Immature natural killer cell (primary cell): ENCODE measurements at regions not wholly inside any gene's neighbourhood (a gene's known extent, or its start where the extent isn't known, plus 50 kb on each side); places are given as distances from the start of the nearest gene placed in this dataset.
"Not testable (repeated sequence)": the region's sequence is repeated elsewhere in the genome, so short reads cannot be mapped to it uniquely, and the experiment has no call there.

Source experiments
- DNase-seq, 3 donors: peaks; one replicate each; pipeline ENCODE4 v3.0.0; 2022; ENCODE audit warnings: mixed read lengths in 1 of 3
- H3K27ac Mint-ChIP-seq, 6 donors: one replicate each; pipeline ENCODE4 v1.8.0; 2020; ENCODE audit warnings: mixed read lengths in 6 of 6, mild to moderate bottlenecking in 5 of 6, inconsistent platforms in 4 of 6, moderate library complexity in 3 of 6
- H3K27me3 Mint-ChIP-seq, 3 donors: one replicate each; pipeline ENCODE4 v1.8.0; 2020 to 2021; ENCODE audit warnings: low read depth in 3 of 3, mild to moderate bottlenecking in 3 of 3, mixed read lengths in 3 of 3, moderate library complexity in 3 of 3, inconsistent platforms in 1 of 3
- H3K36me3 Mint-ChIP-seq, 3 donors: one replicate each; pipeline ENCODE4 v1.8.0; 2020; ENCODE audit warnings: mixed read lengths in 3 of 3, inconsistent platforms in 2 of 3, mild to moderate bottlenecking in 2 of 3
- H3K4me1 Mint-ChIP-seq, 2 donors: one replicate each; pipeline ENCODE4 v1.8.0; 2020; ENCODE audit warnings: inconsistent platforms in 2 of 2, mild to moderate bottlenecking in 2 of 2, mixed read lengths in 2 of 2, moderate library complexity in 1 of 2
- H3K4me3 Mint-ChIP-seq, 5 donors: one replicate each; pipeline ENCODE4 v1.8.0; 2020; ENCODE audit warnings: mild to moderate bottlenecking in 5 of 5, mixed read lengths in 5 of 5, inconsistent platforms in 3 of 5, moderate library complexity in 3 of 5
- H3K9me3 Mint-ChIP-seq, 6 donors: one replicate each; pipeline ENCODE4 v1.8.0; 2020; ENCODE audit warnings: mild to moderate bottlenecking in 6 of 6, mixed read lengths in 6 of 6, inconsistent platforms in 4 of 6, moderate library complexity in 3 of 6

- H3K4me3 Mint-ChIP-seq, H3K27me3 Mint-ChIP-seq, H3K4me1 Mint-ChIP-seq, H3K9me3 Mint-ChIP-seq, H3K27ac Mint-ChIP-seq, H3K36me3 Mint-ChIP-seq, DNase-seq: not testable (repeated sequence)
Observed at GRCh38 chr1:53182-53581, 398.3 kb downstream of the OR4F29 start.

GRCh38 chr1:41965-42466 lies 409.5 kb downstream of the OR4F29 start:
- H3K27me3 Mint-ChIP-seq, DNase-seq, H3K4me3 Mint-ChIP-seq, H3K9me3 Mint-ChIP-seq, H3K4me1 Mint-ChIP-seq, H3K36me3 Mint-ChIP-seq, H3K27ac Mint-ChIP-seq: not testable (repeated sequence)

GRCh38 chr1:41197-41596 lies 410.3 kb downstream of the OR4F29 start:
- not testable (repeated sequence) for H3K9me3 Mint-ChIP-seq, H3K4me1 Mint-ChIP-seq, H3K4me3 Mint-ChIP-seq, H3K27me3 Mint-ChIP-seq, H3K27ac Mint-ChIP-seq, H3K36me3 Mint-ChIP-seq, DNase-seq

- H3K36me3 Mint-ChIP-seq, H3K27ac Mint-ChIP-seq, H3K9me3 Mint-ChIP-seq, H3K4me1 Mint-ChIP-seq, H3K4me3 Mint-ChIP-seq, H3K27me3 Mint-ChIP-seq: not testable (repeated sequence)
- peak; percentile 34 to 53 (median 37) for DNase-seq
Observed at GRCh38 chr1:29183-29582, 422.3 kb downstream of the OR4F29 start.

- not testable (repeated sequence) for H3K27ac Mint-ChIP-seq, DNase-seq, H3K27me3 Mint-ChIP-seq, H3K9me3 Mint-ChIP-seq, H3K4me3 Mint-ChIP-seq, H3K36me3 Mint-ChIP-seq, H3K4me1 Mint-ChIP-seq
Observed at GRCh38 chr1:17298-17697, 434.2 kb downstream of the OR4F29 start.

GRCh38 chr1:16025-16424 lies 435.5 kb downstream of the OR4F29 start:
- not testable (repeated sequence) for H3K4me3 Mint-ChIP-seq, H3K4me1 Mint-ChIP-seq, H3K27me3 Mint-ChIP-seq, H3K36me3 Mint-ChIP-seq, H3K27ac Mint-ChIP-seq, H3K9me3 Mint-ChIP-seq, DNase-seq

GRCh38 chr1:9941-10717 lies 441.3 kb downstream of the OR4F29 start:
- DNase-seq: peak; percentile 17 to 42 (median 41)
- not testable (repeated sequence) for H3K4me1 Mint-ChIP-seq, H3K4me3 Mint-ChIP-seq, H3K27ac Mint-ChIP-seq, H3K9me3 Mint-ChIP-seq, H3K27me3 Mint-ChIP-seq, H3K36me3 Mint-ChIP-seq
